ENCODE measurements at regions not wholly inside any gene's neighbourhood (a gene's known extent, or its start where the extent isn't known, plus 50 kb on each side); places are given as distances from the start of the nearest gene placed in this dataset.

GRCh38 chr7:49513911-49514310 is 259.5 kb upstream of the VWC2 start:
- H3K4me3 Mint-ChIP-seq: no peak overlapping the region
- H3K36me3 Mint-ChIP-seq: no peaks in the 10 kb centered on the region
- no peak overlapping the region for H3K27ac Mint-ChIP-seq
- no peaks in the 10 kb centered on the region for H3K4me1 Mint-ChIP-seq
- peaks cover 4% of the 10 kb centered on the region for H3K9me3 Mint-ChIP-seq
- H3K27me3 Mint-ChIP-seq (ENCODE audit: low read depth): no peaks in the 10 kb centered on the region
- DNase-seq (ENCODE audit: low spot score in 2 of 2, unreplicated experiment in 2 of 2): no peak
- TF ChIP-seq CTCF (IDR thresholded peaks at IDR 0.05; ENCODE audit: unreplicated experiment): no peak

GRCh38 chr7:49520951-49521350 is 252.5 kb upstream of the VWC2 start:
- DNase-seq (ENCODE audit: low spot score in 2 of 2, unreplicated experiment in 2 of 2): no peak
- Mint-ChIP-seq H3K9me3 (peaks cover 4% of the 10 kb centered on the region), H3K27me3 (ENCODE audit: low read depth) (no peaks in the 10 kb centered on the region), H3K4me1 (no peaks in the 10 kb centered on the region), H3K27ac (no peak overlapping the region), H3K36me3 (no peaks in the 10 kb centered on the region), H3K4me3 (no peak overlapping the region)
- TF ChIP-seq CTCF (IDR thresholded peaks at IDR 0.05; ENCODE audit: unreplicated experiment): no peak

GRCh38 chr7:49522111-49522510 is 251.3 kb upstream of the VWC2 start:
- Mint-ChIP-seq H3K9me3 (peaks cover 1% of the 10 kb centered on the region), H3K27ac (no peak overlapping the region), H3K4me3 (no peak overlapping the region), H3K27me3 (ENCODE audit: low read depth) (no peaks in the 10 kb centered on the region), H3K4me1 (no peaks in the 10 kb centered on the region), H3K36me3 (no peaks in the 10 kb centered on the region)
- no peak for DNase-seq (ENCODE audit: low spot score in 2 of 2, unreplicated experiment in 2 of 2)
- TF ChIP-seq CTCF (IDR thresholded peaks at IDR 0.05; ENCODE audit: unreplicated experiment): no peak

- no peaks in the 10 kb centered on the region for H3K27me3 Mint-ChIP-seq (ENCODE audit: low read depth)
- no peak for TF ChIP-seq CTCF (IDR thresholded peaks at IDR 0.05; ENCODE audit: unreplicated experiment)
- no peaks in the 10 kb centered on the region for H3K9me3 Mint-ChIP-seq
- H3K4me1 Mint-ChIP-seq: no peaks in the 10 kb centered on the region
- H3K36me3 Mint-ChIP-seq: no peaks in the 10 kb centered on the region
- H3K4me3 Mint-ChIP-seq: no peak overlapping the region
- no peak for DNase-seq (ENCODE audit: low spot score in 2 of 2, unreplicated experiment in 2 of 2)
- no peak overlapping the region for H3K27ac Mint-ChIP-seq
Observed at GRCh38 chr7:49523870-49524269, 249.6 kb upstream of the VWC2 start.

- no peak for DNase-seq (ENCODE audit: low spot score in 2 of 2, unreplicated experiment in 2 of 2)
- Mint-ChIP-seq H3K27ac (no peak overlapping the region), H3K4me1 (no peaks in the 10 kb centered on the region), H3K4me3 (no peak overlapping the region), H3K9me3 (no peaks in the 10 kb centered on the region), H3K27me3 (ENCODE audit: low read depth) (no peaks in the 10 kb centered on the region), H3K36me3 (no peaks in the 10 kb centered on the region)
- TF ChIP-seq CTCF (IDR thresholded peaks at IDR 0.05; ENCODE audit: unreplicated experiment): no peak
Observed at GRCh38 chr7:49527182-49527581, 246.3 kb upstream of the VWC2 start.

- H3K9me3 Mint-ChIP-seq: peaks cover 16% of the 10 kb centered on the region
- no peak overlapping the region for H3K4me3 Mint-ChIP-seq
- H3K4me1 Mint-ChIP-seq: no peaks in the 10 kb centered on the region
- no peaks in the 10 kb centered on the region for H3K36me3 Mint-ChIP-seq
- H3K27ac Mint-ChIP-seq: no peak overlapping the region
- no peak for TF ChIP-seq CTCF (IDR thresholded peaks at IDR 0.05; ENCODE audit: unreplicated experiment)
- DNase-seq (ENCODE audit: low spot score in 2 of 2, unreplicated experiment in 2 of 2): no peak
- H3K27me3 Mint-ChIP-seq (ENCODE audit: low read depth): no peaks in the 10 kb centered on the region
Observed at GRCh38 chr7:49530481-49530880, 243.0 kb upstream of the VWC2 start.

Data from mesothelial cell of epicardium (in vitro differentiated cells).